HEK293 (cell line): ENCODE measurements at regions not wholly inside any gene's neighbourhood (a gene's known extent, or its start where the extent isn't known, plus 50 kb on each side); places are given as distances from the start of the nearest gene placed in this dataset.

Experiments
- CTCF ChIA-PET: fragments of 350-600 bp; formaldehyde crosslinking; extraction: SDS; loops from one replicate; lab custom pipeline; 2021; ENCODE audit warnings: antibody characterized with exemption; lab: Yijun Ruan, JAX
- POLR2A ChIA-PET: fragments of 300-600 bp; formaldehyde crosslinking; extraction: SDS; loops from one replicate; lab custom pipeline; 2020; ENCODE audit warnings: antibody characterized with exemption, inconsistent platforms; lab: Yijun Ruan, JAX
- H3K27ac ChIP-seq: fragments of 200-500 bp; sonication (Bioruptor generic); 2 replicates; pipeline ENCODE4 v1.5.1; 2014; ENCODE audit warnings: low read depth, low read length, control low read depth, inconsistent platforms; ENCODE audit errors: extremely low read depth
- H3K36me3 ChIP-seq, 2 experiments: fragments of 200-500 bp in 1 of 2; sonication (Bioruptor generic) in 1 of 2; 1 replicate in 1 of 2; 2 replicates in 1 of 2; pipeline ENCODE4 v1.5.1; 2014 to 2017; ENCODE audit warnings: inconsistent platforms in 2 of 2, low read length in 2 of 2; ENCODE audit not compliant: control insufficient read depth in 2 of 2, insufficient read depth in 1 of 2
- H3K4me1 ChIP-seq: fragments of 200-500 bp; sonication (Bioruptor generic); 2 replicates; pipeline ENCODE4 v1.5.1; 2014; ENCODE audit warnings: mild to moderate bottlenecking, low read length, inconsistent platforms; ENCODE audit not compliant: control insufficient read depth, insufficient read depth
- H3K4me3 ChIP-seq: 2 replicates; pipeline ENCODE4 v1.5.1; 2011; ENCODE audit warnings: low read depth, mild to moderate bottlenecking, control low read depth, low read length, moderate library complexity
- H3K9me3 ChIP-seq: fragments of 200-500 bp; sonication (Bioruptor generic); 2 replicates; pipeline ENCODE4 v1.5.1; 2014; ENCODE audit warnings: low read depth, low read length, inconsistent platforms; ENCODE audit not compliant: control insufficient read depth, insufficient read depth
- BCL11A ChIP-seq: fragments of 450-650 bp; formaldehyde crosslinking; IDR thresholded peaks from 2 replicates; pipeline ENCODE4 v1.5.1; 2016; ENCODE audit warnings: low read depth, missing biosample characterization, missing genetic modification characterization
- KLF10 ChIP-seq: fragments of 450-650 bp; IDR thresholded peaks from 2 replicates; pipeline ENCODE4 v1.5.1; 2018; ENCODE audit warnings: missing biosample characterization, mild to moderate bottlenecking, missing genetic modification characterization
- KLF8 ChIP-seq: fragments of 450-650 bp; formaldehyde crosslinking; IDR thresholded peaks from 2 replicates; pipeline ENCODE4 v1.5.1; 2016; ENCODE audit warnings: missing biosample characterization, missing genetic modification characterization
- MYNN ChIP-seq: fragments of 450-650 bp; formaldehyde crosslinking; IDR thresholded peaks from 2 replicates; pipeline ENCODE4 v1.5.1; 2016; ENCODE audit warnings: missing biosample characterization, missing genetic modification characterization, borderline replicate concordance
- WT1 ChIP-seq: fragments of 450-650 bp; formaldehyde crosslinking; IDR thresholded peaks from 2 replicates; pipeline ENCODE4 v1.5.1; 2016; ENCODE audit warnings: missing biosample characterization, missing genetic modification characterization
- ZBTB7A ChIP-seq: fragments of 450-650 bp; formaldehyde crosslinking; IDR thresholded peaks from 2 replicates; pipeline ENCODE4 v1.5.1; 2016; ENCODE audit warnings: low read depth, missing biosample characterization, missing genetic modification characterization
- ZFP69B ChIP-seq: fragments of 450-650 bp; formaldehyde crosslinking; IDR thresholded peaks from 2 replicates; pipeline ENCODE4 v1.5.1; 2016; ENCODE audit warnings: missing biosample characterization, missing genetic modification characterization
- ZNF112 ChIP-seq: fragments of 450-650 bp; formaldehyde crosslinking; IDR thresholded peaks from 2 replicates; pipeline ENCODE4 v1.5.0; 2017; ENCODE audit warnings: missing biosample characterization, missing genetic modification characterization
- ZNF132 ChIP-seq: fragments of 450-650 bp; formaldehyde crosslinking; IDR thresholded peaks from 2 replicates; pipeline ENCODE4 v1.5.1; 2017; ENCODE audit warnings: missing biosample characterization, missing genetic modification characterization, borderline replicate concordance
- ZNF211 ChIP-seq: fragments of 450-650 bp; formaldehyde crosslinking; IDR thresholded peaks from 2 replicates; pipeline ENCODE4 v1.5.1; 2016; ENCODE audit warnings: low read depth, missing biosample characterization, missing genetic modification characterization
- ZNF214 ChIP-seq: fragments of 450-650 bp; formaldehyde crosslinking; IDR thresholded peaks from 2 replicates; pipeline ENCODE4 v1.5.1; 2017; ENCODE audit warnings: missing biosample characterization, mild to moderate bottlenecking, missing genetic modification characterization, borderline replicate concordance
- ZNF510 ChIP-seq: fragments of 450-650 bp; formaldehyde crosslinking; IDR thresholded peaks from 2 replicates; pipeline ENCODE4 v1.5.1; 2018; ENCODE audit warnings: mild to moderate bottlenecking, missing genetic modification characterization, missing biosample characterization; ENCODE audit not compliant: insufficient replicate concordance
- ZNF555 ChIP-seq: fragments of 450-650 bp; formaldehyde crosslinking; conservative IDR thresholded peaks from 2 replicates; pipeline ENCODE4 v1.5.1; 2017; ENCODE audit warnings: missing biosample characterization, mild to moderate bottlenecking, missing genetic modification characterization, inconsistent platforms
- ZNF558 ChIP-seq: fragments of 450-650 bp; formaldehyde crosslinking; IDR thresholded peaks from 2 replicates; pipeline ENCODE4 v1.5.1; 2016; ENCODE audit warnings: missing biosample characterization, missing genetic modification characterization
- ZNF830 ChIP-seq: fragments of 450-650 bp; IDR thresholded peaks from 2 replicates; pipeline ENCODE4 v1.5.0; 2018; ENCODE audit warnings: missing biosample characterization, missing genetic modification characterization, low read depth, mild to moderate bottlenecking, moderate library complexity
- ZSCAN16 ChIP-seq: fragments of 450-650 bp; formaldehyde crosslinking; IDR thresholded peaks from 2 replicates; pipeline ENCODE4 v1.5.1; 2016; ENCODE audit warnings: missing biosample characterization, missing genetic modification characterization
- ZSCAN23 ChIP-seq: fragments of 450-650 bp; formaldehyde crosslinking; IDR thresholded peaks from 2 replicates; pipeline ENCODE4 v1.5.1; 2016; ENCODE audit warnings: missing biosample characterization, missing genetic modification characterization
- TF ChIP-seq, protein P1 (sequence below): fragments of 450-650 bp; formaldehyde crosslinking; IDR thresholded peaks from 2 replicates; pipeline ENCODE4 v1.5.1; 2016; ENCODE audit warnings: missing biosample characterization, missing genetic modification characterization
- TF ChIP-seq, protein P2 (sequence below): fragments of 450-650 bp; formaldehyde crosslinking; IDR thresholded peaks from 2 replicates; pipeline ENCODE4 v1.5.1; 2016; ENCODE audit warnings: missing biosample characterization, missing genetic modification characterization
- TF ChIP-seq, protein P3 (sequence below): fragments of 450-650 bp; formaldehyde crosslinking; IDR thresholded peaks from 2 replicates; pipeline ENCODE4 v1.5.1; 2016; ENCODE audit warnings: missing biosample characterization, missing genetic modification characterization
- TF ChIP-seq, protein P4 (sequence below): fragments of 450-650 bp; formaldehyde crosslinking; IDR thresholded peaks from 2 replicates; pipeline ENCODE4 v1.5.1; 2016; ENCODE audit warnings: missing biosample characterization, missing genetic modification characterization, low read depth
- TF ChIP-seq, protein P5 (sequence below): fragments of 450-650 bp; formaldehyde crosslinking; IDR thresholded peaks from 2 replicates; pipeline ENCODE4 v1.5.1; 2016; ENCODE audit warnings: missing biosample characterization, missing genetic modification characterization

DNA sequence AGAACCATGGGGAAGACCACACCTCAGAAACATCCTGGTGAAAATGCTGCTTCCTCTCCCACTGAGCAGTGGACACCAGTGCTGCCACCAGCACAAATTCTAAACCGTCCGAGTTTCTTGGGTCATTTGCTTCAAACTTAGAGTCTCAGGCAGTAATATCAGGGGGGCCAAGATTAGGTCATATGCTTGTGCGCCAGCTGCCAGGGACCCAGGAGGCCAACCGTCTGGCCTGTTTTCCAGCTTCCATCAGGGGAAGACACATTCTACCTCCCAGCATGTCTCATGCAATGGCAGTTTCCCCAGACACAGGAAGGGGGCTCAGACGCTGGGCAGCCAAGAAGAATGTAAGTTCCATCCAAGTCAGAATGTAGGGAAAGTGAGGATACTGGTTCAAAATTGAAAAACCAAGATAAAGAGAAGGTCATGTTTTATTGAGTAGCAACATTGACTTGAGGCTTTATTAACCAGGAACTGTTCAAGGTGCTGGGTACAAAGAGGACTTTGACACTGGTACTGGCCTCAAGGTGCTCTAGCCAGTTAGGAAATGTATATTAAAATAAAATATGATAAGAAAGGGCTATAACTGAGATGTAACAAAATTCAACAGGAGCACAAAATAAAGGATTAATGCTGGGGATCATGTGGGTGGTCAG, 59.7 kb upstream of the EED start:
- POLR2A ChIA-PET = no interaction called here
- Histone ChIP-seq H3K27ac (no peak overlapping the region), H3K36me3 (no peaks in the 10 kb centered on the region), H3K4me1 (no peaks in the 10 kb centered on the region), H3K9me3 (no peaks in the 10 kb centered on the region), H3K4me3 (no peak overlapping the region)
- TF ChIP-seq, protein P1, sequence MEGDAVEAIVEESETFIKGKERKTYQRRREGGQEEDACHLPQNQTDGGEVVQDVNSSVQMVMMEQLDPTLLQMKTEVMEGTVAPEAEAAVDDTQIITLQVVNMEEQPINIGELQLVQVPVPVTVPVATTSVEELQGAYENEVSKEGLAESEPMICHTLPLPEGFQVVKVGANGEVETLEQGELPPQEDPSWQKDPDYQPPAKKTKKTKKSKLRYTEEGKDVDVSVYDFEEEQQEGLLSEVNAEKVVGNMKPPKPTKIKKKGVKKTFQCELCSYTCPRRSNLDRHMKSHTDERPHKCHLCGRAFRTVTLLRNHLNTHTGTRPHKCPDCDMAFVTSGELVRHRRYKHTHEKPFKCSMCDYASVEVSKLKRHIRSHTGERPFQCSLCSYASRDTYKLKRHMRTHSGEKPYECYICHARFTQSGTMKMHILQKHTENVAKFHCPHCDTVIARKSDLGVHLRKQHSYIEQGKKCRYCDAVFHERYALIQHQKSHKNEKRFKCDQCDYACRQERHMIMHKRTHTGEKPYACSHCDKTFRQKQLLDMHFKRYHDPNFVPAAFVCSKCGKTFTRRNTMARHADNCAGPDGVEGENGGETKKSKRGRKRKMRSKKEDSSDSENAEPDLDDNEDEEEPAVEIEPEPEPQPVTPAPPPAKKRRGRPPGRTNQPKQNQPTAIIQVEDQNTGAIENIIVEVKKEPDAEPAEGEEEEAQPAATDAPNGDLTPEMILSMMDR (tag by site-specific recombination) = no peak
- TF ChIP-seq, protein P2, sequence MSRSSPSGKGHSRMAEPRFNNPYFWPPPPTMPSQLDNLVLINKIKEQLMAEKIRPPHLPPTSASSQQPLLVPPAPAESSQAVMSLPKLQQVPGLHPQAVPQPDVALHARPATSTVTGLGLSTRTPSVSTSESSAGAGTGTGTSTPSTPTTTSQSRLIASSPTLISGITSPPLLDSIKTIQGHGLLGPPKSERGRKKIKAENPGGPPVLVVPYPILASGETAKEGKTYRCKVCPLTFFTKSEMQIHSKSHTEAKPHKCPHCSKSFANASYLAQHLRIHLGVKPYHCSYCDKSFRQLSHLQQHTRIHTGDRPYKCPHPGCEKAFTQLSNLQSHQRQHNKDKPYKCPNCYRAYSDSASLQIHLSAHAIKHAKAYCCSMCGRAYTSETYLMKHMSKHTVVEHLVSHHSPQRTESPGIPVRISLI (tag by site-specific recombination) = no peak
- TF ChIP-seq ZNF830 (tag by site-specific recombination) = no peak
- no peak for TF ChIP-seq BCL11A (tag by site-specific recombination)
- TF ChIP-seq ZBTB7A (tag by site-specific recombination) = no peak
- no peak for TF ChIP-seq ZSCAN23
- no peak for TF ChIP-seq KLF10 (tag by site-specific recombination)
- no peak for TF ChIP-seq ZNF112
- CTCF ChIA-PET = interaction anchor here (0.5 to 1.4 kb wide), 3 partner anchors 8 to 44 kb away, joined by 3 to 5 read pairs (median 4); no protein-coding TSS in a partner anchor

DNA sequence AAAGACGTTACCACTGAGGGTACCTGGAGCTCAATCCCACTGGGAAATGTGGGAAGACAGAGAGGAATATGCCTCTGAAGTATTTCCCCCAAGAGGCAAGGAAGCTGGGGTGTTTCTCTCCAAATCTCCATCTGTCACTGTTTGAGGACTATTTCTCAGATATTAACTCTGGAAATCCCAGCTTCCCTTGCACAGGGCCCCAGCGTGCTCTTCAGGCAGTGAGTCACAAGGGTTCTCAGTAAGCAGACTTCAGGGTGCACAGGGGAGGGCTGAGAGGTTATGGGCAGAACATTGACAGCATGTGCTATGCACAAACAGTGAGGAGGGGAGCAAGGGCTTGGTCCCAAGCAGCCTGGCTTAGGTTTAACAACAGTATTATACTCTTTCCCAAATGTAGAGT, 60.9 kb upstream of the EED start:
- POLR2A ChIA-PET = interaction anchor here (1.2 kb wide), 1 partner anchor 10 kb away, joined by 3 read pairs; no protein-coding TSS in a partner anchor
- no peaks in the 10 kb centered on the region for H3K36me3 ChIP-seq
- no peaks in the 10 kb centered on the region for H3K4me1 ChIP-seq
- H3K4me3 ChIP-seq = no peak overlapping the region
- CTCF ChIA-PET = interaction anchor here (1.3 to 1.4 kb wide), 2 partner anchors 10 to 12 kb away, joined by 3 to 4 read pairs; no protein-coding TSS in a partner anchor
- H3K27ac ChIP-seq = no peak overlapping the region
- TF ChIP-seq ZNF211 (no peak), ZFP69B (tag by site-specific recombination) (no peak), ZNF214 (tag by site-specific recombination) (no peak), WT1 (tag by site-specific recombination) (no peak), ZNF510 (tag by site-specific recombination) (no peak), ZSCAN16 (tag by site-specific recombination) (no peak), ZNF132 (no peak), MYNN (no peak), ZNF558 (tag by site-specific recombination) (no peak), KLF8 (tag by site-specific recombination) (no peak), ZNF555 (no peak)
- TF ChIP-seq, protein P3, sequence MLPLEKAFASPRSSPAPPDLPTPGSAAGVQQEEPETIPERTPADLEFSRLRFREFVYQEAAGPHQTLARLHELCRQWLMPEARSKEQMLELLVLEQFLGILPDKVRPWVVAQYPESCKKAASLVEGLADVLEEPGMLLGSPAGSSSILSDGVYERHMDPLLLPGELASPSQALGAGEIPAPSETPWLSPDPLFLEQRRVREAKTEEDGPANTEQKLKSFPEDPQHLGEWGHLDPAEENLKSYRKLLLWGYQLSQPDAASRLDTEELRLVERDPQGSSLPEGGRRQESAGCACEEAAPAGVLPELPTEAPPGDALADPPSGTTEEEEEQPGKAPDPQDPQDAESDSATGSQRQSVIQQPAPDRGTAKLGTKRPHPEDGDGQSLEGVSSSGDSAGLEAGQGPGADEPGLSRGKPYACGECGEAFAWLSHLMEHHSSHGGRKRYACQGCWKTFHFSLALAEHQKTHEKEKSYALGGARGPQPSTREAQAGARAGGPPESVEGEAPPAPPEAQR (tag by site-specific recombination) = no peak
- TF ChIP-seq, protein P4, sequence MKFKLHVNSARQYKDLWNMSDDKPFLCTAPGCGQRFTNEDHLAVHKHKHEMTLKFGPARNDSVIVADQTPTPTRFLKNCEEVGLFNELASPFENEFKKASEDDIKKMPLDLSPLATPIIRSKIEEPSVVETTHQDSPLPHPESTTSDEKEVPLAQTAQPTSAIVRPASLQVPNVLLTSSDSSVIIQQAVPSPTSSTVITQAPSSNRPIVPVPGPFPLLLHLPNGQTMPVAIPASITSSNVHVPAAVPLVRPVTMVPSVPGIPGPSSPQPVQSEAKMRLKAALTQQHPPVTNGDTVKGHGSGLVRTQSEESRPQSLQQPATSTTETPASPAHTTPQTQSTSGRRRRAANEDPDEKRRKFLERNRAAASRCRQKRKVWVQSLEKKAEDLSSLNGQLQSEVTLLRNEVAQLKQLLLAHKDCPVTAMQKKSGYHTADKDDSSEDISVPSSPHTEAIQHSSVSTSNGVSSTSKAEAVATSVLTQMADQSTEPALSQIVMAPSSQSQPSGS = no peak
- TF ChIP-seq, protein P5, sequence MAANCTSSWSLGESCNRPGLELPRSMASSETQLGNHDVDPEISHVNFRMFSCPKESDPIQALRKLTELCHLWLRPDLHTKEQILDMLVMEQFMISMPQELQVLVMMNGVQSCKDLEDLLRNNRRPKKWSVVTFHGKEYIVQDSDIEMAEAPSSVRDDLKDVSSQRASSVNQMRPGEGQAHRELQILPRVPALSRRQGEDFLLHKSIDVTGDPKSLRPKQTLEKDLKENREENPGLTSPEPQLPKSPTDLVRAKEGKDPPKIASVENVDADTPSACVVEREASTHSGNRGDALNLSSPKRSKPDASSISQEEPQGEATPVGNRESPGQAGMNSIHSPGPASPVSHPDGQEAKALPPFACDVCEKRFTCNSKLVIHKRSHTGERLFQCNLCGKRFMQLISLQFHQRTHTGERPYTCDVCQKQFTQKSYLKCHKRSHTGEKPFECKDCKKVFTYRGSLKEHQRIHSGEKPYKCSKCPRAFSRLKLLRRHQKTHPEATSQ (tag by site-specific recombination) = no peak
- TF ChIP-seq, all 188 proteins: peak for 0
- no peaks in the 10 kb centered on the region for H3K9me3 ChIP-seq
